ENCODE measurements at regions not wholly inside any gene's neighbourhood (a gene's known extent, or its start where the extent isn't known, plus 50 kb on each side); places are given as distances from the start of the nearest gene placed in this dataset.

DNA sequence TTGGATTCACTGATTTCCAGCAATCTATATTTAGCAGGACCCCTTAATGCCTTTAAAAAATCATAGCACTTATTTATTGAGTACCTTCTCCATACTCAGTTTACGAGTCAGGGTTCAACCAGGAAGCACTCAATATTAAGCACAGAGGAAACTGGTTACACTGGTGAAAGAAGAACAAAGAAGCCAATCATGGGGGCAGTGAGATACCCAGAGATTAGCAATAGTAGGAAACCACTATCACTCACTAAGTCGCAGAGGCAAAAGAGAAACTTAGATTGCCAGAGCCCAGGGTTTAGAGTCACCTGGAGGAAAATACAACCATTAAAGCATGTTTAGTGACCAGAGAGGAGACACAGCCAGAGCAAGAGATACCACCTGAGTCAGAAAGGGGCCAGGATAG, 670.5 kb upstream of the USP24 start:
- ChIA-PET POLR2A (no interaction called here), CTCF (no interaction called here)
- DNase-seq (ENCODE audit: low read depth, low spot score) = no peak
- Histone ChIP-seq H3K4me3 (ENCODE audit: low read depth, low read length) (no peak overlapping the region), H3K9me3 (ENCODE audit: control insufficient read depth, insufficient read depth, low read length) (no peaks in the 10 kb centered on the region), H3K27me3 (ENCODE audit: control insufficient read depth, insufficient read depth, low read length) (no peaks in the 10 kb centered on the region), H3K27ac (ENCODE audit: low read depth, low read length) (no peak overlapping the region)
- TF ChIP-seq, protein P1, sequence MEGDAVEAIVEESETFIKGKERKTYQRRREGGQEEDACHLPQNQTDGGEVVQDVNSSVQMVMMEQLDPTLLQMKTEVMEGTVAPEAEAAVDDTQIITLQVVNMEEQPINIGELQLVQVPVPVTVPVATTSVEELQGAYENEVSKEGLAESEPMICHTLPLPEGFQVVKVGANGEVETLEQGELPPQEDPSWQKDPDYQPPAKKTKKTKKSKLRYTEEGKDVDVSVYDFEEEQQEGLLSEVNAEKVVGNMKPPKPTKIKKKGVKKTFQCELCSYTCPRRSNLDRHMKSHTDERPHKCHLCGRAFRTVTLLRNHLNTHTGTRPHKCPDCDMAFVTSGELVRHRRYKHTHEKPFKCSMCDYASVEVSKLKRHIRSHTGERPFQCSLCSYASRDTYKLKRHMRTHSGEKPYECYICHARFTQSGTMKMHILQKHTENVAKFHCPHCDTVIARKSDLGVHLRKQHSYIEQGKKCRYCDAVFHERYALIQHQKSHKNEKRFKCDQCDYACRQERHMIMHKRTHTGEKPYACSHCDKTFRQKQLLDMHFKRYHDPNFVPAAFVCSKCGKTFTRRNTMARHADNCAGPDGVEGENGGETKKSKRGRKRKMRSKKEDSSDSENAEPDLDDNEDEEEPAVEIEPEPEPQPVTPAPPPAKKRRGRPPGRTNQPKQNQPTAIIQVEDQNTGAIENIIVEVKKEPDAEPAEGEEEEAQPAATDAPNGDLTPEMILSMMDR (IDR thresholded peaks at IDR 0.05; ENCODE audit: low read depth, low read length) = no peak

DNA sequence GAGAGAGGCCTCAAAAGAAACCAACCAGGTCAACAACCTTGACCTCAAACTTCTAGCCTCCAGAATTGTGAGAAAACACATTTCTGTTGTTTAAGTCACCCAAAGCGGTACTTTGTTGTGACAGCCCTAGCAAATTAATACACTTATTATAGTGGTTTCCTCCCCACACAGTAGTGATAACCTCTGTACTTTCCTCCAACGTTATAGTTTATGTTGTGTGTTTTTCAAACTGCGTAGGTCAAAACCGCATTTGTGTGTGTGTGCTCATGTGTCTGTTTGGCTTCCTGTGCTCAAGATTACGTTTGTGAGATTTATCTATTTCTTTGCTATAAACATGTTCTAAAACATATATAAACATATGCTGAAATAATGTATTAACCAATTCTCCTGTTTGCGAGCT, 667.8 kb upstream of the USP24 start:
- no peaks in the 10 kb centered on the region for H3K9me3 ChIP-seq (ENCODE audit: control insufficient read depth, insufficient read depth, low read length)
- ChIA-PET CTCF (no interaction called here), POLR2A (no interaction called here)
- H3K27me3 ChIP-seq (ENCODE audit: control insufficient read depth, insufficient read depth, low read length) = no peaks in the 10 kb centered on the region
- H3K4me3 ChIP-seq (ENCODE audit: low read depth, low read length) = no peak overlapping the region
- H3K27ac ChIP-seq (ENCODE audit: low read depth, low read length) = no peak overlapping the region
- DNase-seq (ENCODE audit: low read depth, low spot score) = no peak
- TF ChIP-seq, protein P1 (IDR thresholded peaks at IDR 0.05; ENCODE audit: low read depth, low read length) = no peak

- ChIA-PET CTCF (no interaction called here), POLR2A (no interaction called here)
- no peaks in the 10 kb centered on the region for H3K9me3 ChIP-seq (ENCODE audit: control insufficient read depth, insufficient read depth, low read length)
- TF ChIP-seq, protein P1 (IDR thresholded peaks at IDR 0.05; ENCODE audit: low read depth, low read length) = no peak
- no peaks in the 10 kb centered on the region for H3K27me3 ChIP-seq (ENCODE audit: control insufficient read depth, insufficient read depth, low read length)
- no peak for DNase-seq (ENCODE audit: low read depth, low spot score)
- no peak overlapping the region for H3K4me3 ChIP-seq (ENCODE audit: low read depth, low read length)
- no peak overlapping the region for H3K27ac ChIP-seq (ENCODE audit: low read depth, low read length)
Observed at GRCh38 chr1:55879346-55879745, 664.2 kb upstream of the USP24 start.

DNA sequence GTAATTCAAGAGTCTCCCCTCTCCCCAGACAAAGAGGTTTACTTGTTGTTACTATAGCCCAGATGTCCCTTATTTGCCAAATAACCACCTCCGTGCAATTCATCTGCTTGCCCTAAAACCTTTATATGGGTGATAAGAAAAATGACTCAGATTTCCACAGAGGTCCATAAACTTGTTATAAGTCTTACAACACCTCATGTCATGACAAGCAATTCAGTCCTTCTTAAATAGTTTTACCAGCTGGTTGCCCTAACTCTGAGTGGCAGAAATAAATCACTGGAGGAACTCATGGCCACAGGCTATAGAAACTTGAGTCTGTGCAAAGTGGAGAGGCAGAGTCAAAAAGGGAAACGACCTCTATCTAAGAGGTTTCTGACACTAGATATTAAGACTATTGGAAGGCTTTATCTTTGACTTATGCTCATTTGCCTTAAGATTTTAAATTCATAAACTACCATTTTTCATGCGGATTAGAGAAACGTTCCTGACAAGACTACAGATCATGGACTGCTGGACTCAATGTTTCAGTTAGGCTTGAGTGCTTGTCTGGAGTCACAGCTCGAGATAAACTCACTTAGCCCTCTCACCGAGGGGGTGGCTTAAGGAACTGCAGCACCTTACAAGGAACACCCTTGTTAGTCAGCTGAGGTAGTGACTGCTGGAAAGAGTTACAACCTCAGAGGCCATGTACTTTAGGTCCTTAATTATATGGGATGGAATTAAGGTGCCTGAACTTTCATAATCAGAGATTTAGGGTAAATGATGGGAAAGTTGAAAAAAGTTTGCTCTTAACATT, 662.5 kb upstream of the USP24 start:
- Histone ChIP-seq H3K4me3 (ENCODE audit: low read depth, low read length) (no peak overlapping the region), H3K9me3 (ENCODE audit: control insufficient read depth, insufficient read depth, low read length) (no peaks in the 10 kb centered on the region), H3K27me3 (ENCODE audit: control insufficient read depth, insufficient read depth, low read length) (no peaks in the 10 kb centered on the region), H3K27ac (ENCODE audit: low read depth, low read length) (no peak overlapping the region)
- TF ChIP-seq, protein P1 (IDR thresholded peaks at IDR 0.05; ENCODE audit: low read depth, low read length) = no peak
- ChIA-PET CTCF (interaction anchor here (1.3 kb wide), 1 partner anchor 19 kb away, joined by 5 read pairs; no protein-coding TSS in a partner anchor), POLR2A (no interaction called here)
- DNase-seq (ENCODE audit: low read depth, low spot score) = no peak

- H3K27me3 ChIP-seq (ENCODE audit: control insufficient read depth, insufficient read depth, low read length) = no peaks in the 10 kb centered on the region
- CTCF ChIA-PET = no interaction called here
- H3K9me3 ChIP-seq (ENCODE audit: control insufficient read depth, insufficient read depth, low read length) = no peaks in the 10 kb centered on the region
- DNase-seq (ENCODE audit: low read depth, low spot score) = no peak
- H3K27ac ChIP-seq (ENCODE audit: low read depth, low read length) = no peak overlapping the region
- TF ChIP-seq, protein P1 (IDR thresholded peaks at IDR 0.05; ENCODE audit: low read depth, low read length) = no peak
- no peak overlapping the region for H3K4me3 ChIP-seq (ENCODE audit: low read depth, low read length)
- POLR2A ChIA-PET = no interaction called here
Observed at GRCh38 chr1:55876276-55877060, 661.3 kb upstream of the USP24 start.
